ENCODE measurements at regions not wholly inside any gene's neighbourhood (a gene's known extent, or its start where the extent isn't known, plus 50 kb on each side); places are given as distances from the start of the nearest gene placed in this dataset.
"Not testable (repeated sequence)": the region's sequence is repeated elsewhere in the genome, so short reads cannot be mapped to it uniquely, and the experiment has no call there.

DNA sequence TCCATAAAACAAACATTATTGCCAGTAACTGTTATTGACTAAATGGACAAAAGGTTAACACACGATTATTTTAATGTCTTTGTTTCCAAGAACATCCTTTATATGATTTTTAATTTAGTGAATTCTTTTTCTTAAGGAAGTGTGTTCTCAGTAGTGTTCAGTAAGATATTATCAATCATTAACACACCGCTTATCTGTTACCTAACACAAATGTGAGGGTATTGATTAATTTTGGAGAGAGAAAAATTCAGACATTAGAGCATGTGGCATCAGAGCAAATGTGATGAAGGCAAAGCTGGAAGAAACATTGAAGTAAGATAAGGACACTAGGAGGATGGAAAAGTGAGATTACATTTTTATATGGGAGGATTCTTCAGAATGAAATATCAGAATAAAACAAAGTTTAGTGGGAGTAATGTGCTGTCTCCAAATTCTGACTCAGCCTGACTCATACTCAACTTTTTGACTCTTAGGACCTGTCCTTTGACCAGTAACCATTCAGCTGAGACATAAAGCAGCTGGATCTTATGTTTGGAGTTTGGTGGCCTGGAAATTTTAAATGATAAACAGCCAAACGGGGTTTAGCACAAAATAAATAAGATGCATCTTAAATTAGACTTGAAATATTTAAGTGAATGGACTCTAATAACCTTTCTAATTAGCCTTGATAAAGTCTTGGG is 348.6 kb downstream of the CD109 start:
- DNase-seq (ENCODE audit: low read depth, low spot score) = no peak
- in situ Hi-C loops (cut with HindIII; ENCODE audit: low sequenced_read_pairs) = no loop called here
- TF ChIP-seq, protein P1, sequence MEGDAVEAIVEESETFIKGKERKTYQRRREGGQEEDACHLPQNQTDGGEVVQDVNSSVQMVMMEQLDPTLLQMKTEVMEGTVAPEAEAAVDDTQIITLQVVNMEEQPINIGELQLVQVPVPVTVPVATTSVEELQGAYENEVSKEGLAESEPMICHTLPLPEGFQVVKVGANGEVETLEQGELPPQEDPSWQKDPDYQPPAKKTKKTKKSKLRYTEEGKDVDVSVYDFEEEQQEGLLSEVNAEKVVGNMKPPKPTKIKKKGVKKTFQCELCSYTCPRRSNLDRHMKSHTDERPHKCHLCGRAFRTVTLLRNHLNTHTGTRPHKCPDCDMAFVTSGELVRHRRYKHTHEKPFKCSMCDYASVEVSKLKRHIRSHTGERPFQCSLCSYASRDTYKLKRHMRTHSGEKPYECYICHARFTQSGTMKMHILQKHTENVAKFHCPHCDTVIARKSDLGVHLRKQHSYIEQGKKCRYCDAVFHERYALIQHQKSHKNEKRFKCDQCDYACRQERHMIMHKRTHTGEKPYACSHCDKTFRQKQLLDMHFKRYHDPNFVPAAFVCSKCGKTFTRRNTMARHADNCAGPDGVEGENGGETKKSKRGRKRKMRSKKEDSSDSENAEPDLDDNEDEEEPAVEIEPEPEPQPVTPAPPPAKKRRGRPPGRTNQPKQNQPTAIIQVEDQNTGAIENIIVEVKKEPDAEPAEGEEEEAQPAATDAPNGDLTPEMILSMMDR (IDR thresholded peaks at IDR 0.05; ENCODE audit: low read depth, low read length) = no peak
- H3K4me3 ChIP-seq (ENCODE audit: low read depth, low read length) = no peak overlapping the region

DNA sequence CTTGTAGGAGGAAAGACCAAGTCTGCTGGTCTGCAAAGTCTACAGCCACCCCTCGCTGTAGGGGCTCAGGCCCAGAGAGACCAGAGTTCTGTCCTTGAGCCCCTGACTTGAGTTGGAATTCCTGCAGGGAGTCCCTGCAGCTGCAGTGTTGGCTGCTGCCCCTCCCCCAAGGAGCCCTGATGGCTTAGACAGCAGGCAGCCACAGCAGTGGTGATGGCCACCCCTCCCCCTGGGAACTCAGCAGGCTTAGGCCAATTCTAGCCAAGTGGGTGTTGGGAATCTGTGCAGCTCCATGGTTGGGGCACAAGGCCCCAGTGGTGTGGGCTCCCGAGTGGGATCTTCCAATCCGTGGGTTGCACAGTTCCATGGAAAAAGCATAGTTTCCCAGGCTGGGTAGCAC is 345.4 kb downstream of the CD109 start:
- TF ChIP-seq, protein P1 (IDR thresholded peaks at IDR 0.05; ENCODE audit: low read depth, low read length) = no peak
- in situ Hi-C loops (cut with HindIII; ENCODE audit: low sequenced_read_pairs) = no loop called here
- no peak for DNase-seq (ENCODE audit: low read depth, low spot score)
- H3K4me3 ChIP-seq (ENCODE audit: low read depth, low read length) = no peak overlapping the region

DNA sequence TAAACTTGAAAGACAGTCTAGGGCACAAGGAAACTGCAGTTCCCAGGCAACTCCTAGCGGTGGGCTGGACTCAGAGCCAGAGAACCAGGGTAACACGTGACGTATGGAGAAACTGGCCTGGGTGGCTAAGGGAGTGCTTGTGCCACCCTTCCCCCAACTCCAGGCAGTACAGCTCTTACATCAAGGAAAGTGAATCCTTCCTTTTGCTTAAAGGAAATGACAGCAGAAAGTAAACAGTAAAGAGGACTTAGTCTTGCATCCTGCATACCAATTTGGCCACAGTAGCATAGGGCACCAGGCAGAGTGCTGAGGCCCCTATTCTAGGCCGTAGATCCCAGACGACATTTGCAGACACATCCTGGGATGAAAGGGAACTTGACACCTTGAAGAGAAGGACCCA is 322.8 kb downstream of the CD109 start:
- in situ Hi-C loops (cut with HindIII; ENCODE audit: low sequenced_read_pairs) = no loop called here
- DNase-seq (ENCODE audit: low read depth, low spot score) = peak; percentile 7
- H3K4me3 ChIP-seq (ENCODE audit: low read depth, low read length) = no peak overlapping the region
- TF ChIP-seq, protein P1 (IDR thresholded peaks at IDR 0.05; ENCODE audit: low read depth, low read length) = no peak

DNA sequence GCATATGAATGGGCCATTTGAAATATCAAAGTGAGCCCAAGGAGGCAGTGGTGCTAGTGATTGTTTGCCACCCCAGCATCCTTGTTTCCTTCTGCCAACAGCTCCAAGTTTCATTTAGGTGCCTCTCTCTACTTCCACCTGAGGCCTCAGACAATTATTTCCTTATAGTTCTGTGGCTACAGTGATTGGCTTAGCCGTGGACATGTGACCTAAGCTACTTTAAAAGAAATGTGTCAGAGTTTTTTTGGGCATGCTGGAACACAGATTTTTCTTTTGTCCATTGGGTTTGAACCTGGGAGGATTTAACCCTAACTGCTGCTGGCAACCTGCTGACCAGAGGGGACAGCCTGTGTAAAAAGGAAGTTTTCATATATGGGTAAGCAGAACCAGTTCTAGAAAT is 319.4 kb downstream of the CD109 start:
- in situ Hi-C loops (cut with HindIII; ENCODE audit: low sequenced_read_pairs) = no loop called here
- no peak for DNase-seq (ENCODE audit: low read depth, low spot score)
- H3K4me3 ChIP-seq (ENCODE audit: low read depth, low read length) = no peak overlapping the region
- TF ChIP-seq, protein P1 (IDR thresholded peaks at IDR 0.05; ENCODE audit: low read depth, low read length) = no peak

DNA sequence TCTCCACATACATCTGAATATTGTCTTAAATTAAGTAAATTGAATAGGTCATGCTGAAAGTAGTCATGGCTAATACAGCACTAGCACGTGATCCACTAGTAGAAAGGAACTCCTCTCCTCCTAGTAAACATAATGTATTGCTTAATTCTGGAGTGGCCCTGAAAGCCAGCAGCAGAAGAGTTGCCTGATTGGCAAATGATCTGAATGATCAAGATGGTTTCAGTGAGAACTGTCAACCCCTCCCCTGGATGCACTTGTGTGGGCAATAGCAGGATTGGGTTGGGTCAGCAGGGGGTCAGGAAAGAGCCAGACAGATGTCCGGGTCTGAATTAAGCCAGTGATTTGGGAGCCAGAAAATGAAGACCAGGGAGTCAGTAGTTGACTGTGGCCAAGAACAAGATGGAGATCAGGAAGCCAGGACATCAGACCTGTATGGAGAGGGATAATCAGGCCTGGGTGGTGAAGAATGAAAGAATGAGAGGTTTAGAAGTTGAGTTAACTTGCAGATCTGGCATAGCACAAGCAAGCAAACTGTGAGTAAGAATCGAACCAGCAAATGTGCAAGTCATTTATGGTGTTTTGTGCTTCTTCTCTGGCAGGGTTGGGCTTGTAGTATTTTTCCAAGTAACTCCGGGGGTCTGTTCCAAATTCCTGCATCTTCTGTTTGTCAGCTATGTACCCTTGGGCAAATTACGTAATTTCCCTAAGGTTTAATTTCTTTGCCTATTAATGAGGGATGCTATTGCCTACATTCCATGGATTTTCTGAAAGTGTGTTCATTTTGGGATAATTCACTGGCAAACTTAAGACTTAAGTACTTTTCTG is 304.9 kb downstream of the CD109 start:
- TF ChIP-seq, protein P1 (IDR thresholded peaks at IDR 0.05; ENCODE audit: low read depth, low read length) = no peak
- no peak for DNase-seq (ENCODE audit: low read depth, low spot score)
- H3K4me3 ChIP-seq (ENCODE audit: low read depth, low read length) = no peak overlapping the region
- in situ Hi-C loops (cut with HindIII; ENCODE audit: low sequenced_read_pairs) = no loop called here

DNA sequence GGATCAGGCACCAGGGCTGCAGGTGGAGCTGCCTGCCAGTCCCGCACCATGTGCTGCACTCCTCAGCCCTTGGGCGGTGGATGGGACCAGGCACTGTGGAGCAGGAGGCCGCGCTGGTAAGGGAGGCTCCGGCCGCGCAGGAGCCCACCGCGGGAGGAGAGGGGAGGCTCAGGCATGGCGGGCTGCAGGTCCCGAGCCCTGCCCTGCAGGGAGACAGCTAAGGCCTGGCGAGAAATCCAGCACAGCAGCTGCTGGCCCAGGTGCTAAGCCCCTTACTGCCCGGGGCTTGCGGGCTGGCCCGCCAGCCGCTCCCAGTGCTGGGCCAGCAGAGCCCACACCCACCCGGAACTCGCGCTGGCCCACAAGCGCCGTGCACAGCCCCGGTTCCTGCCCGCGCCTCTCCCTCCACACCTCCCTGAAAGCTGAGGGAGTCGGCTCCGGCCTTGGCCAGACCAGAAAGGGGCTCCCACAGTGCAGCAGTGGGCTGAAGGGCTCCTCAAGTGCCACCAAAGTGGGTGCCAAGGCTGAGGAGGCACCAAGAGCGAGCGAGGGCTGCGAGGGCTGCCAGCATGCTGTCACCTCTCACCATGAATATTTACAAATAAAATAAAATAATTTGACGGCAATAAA is 294.7 kb downstream of the CD109 start:
- DNase-seq (ENCODE audit: low read depth, low spot score); in situ Hi-C loops (cut with HindIII; ENCODE audit: low sequenced_read_pairs); H3K4me3 ChIP-seq (ENCODE audit: low read depth, low read length): not testable (repeated sequence)

DNA sequence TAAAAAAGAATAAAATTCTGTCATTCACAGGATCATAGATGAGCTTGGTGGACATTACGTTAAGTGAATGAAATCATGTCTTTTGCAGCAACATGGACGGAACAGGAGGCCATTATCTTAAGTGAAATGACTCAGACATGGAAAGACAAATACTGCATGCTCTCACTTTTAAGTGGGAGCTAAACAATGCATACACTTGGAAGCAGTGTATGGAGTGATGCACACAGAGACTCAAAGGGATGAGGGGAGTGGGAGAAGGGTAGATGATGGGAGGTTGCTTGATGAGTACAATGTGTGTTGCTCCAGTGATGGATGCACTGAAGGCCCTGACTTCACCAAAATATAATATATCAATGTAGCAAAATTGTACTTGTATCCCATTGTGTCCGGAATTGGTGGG is 293.4 kb downstream of the CD109 start:
- TF ChIP-seq, protein P1 (IDR thresholded peaks at IDR 0.05; ENCODE audit: low read depth, low read length) = no peak

More for the DNA sequence above, 293.4 kb downstream of the CD109 start:
- H3K4me3 ChIP-seq (ENCODE audit: low read depth, low read length) = no peak overlapping the region
- in situ Hi-C loops (cut with HindIII; ENCODE audit: low sequenced_read_pairs) = no loop called here
- DNase-seq (ENCODE audit: low read depth, low spot score) = no peak

Data from astrocyte of the spinal cord (primary cell).